Fibroblast of lung (primary cell): ENCODE measurements at regions not wholly inside any gene's neighbourhood (a gene's known extent, or its start where the extent isn't known, plus 50 kb on each side); places are given as distances from the start of the nearest gene placed in this dataset.
A peak's percentile ranks its signal among the peaks of the same experiment; 100 is the strongest.

ENCODE experiments used
- DNase-seq, 2 donors: peaks; one replicate each; pipeline versions ENCODE4 v3.0.0 to v3.0.0-alpha.2; 2010; ENCODE audit warnings: low read depth in 2 of 2
- H2AFZ ChIP-seq: 2 replicates; pipeline ENCODE4 v1.5.1; 2012; ENCODE audit warnings: low read length, control low read depth, inconsistent platforms
- H3K27ac ChIP-seq: 2 replicates; pipeline ENCODE4 v1.5.1; 2011; ENCODE audit warnings: low read length, control low read depth; ENCODE audit not compliant: insufficient read depth
- H3K27me3 ChIP-seq: 2 replicates; pipeline ENCODE4 v1.5.1; 2011; ENCODE audit warnings: mild to moderate bottlenecking, low read length; ENCODE audit not compliant: control insufficient read depth, insufficient read depth
- H3K36me3 ChIP-seq: 2 replicates; pipeline ENCODE4 v1.5.1; 2011; ENCODE audit warnings: low read length; ENCODE audit not compliant: control insufficient read depth, insufficient read depth
- H3K4me1 ChIP-seq: 2 replicates; pipeline ENCODE4 v1.5.1; 2011; ENCODE audit warnings: low read length; ENCODE audit not compliant: control insufficient read depth, insufficient read depth; ENCODE audit errors: extremely low read depth
- H3K4me2 ChIP-seq: 2 replicates; pipeline ENCODE4 v1.5.1; 2011; ENCODE audit warnings: low read length, control low read depth; ENCODE audit not compliant: insufficient read depth; ENCODE audit errors: extremely low read depth
- H3K4me3 ChIP-seq, 4 experiments: fragments of 200-600 bp in 1 of 4; sonication (generic) in 1 of 4; replicated peaks in 1 of 4; 2 replicates each; pipeline ENCODE4 v1.5.1; 2011 to 2016; ENCODE audit warnings: low read length in 4 of 4, low read depth in 3 of 4, mild to moderate bottlenecking in 3 of 4, control low read depth in 2 of 4, inconsistent platforms in 1 of 4, mixed read lengths in 1 of 4; ENCODE audit not compliant: insufficient read depth in 1 of 4; ENCODE audit errors: control extremely low read depth in 1 of 4
- H3K79me2 ChIP-seq: 2 replicates; pipeline ENCODE4 v1.5.1; 2012; ENCODE audit warnings: mild to moderate bottlenecking, low read length, inconsistent platforms; ENCODE audit not compliant: control insufficient read depth, insufficient read depth
- H3K9ac ChIP-seq: 2 replicates; pipeline ENCODE4 v1.5.1; 2011; ENCODE audit warnings: mild to moderate bottlenecking, low read length, control low read depth; ENCODE audit not compliant: insufficient read depth
- H3K9me3 ChIP-seq: 2 replicates; pipeline ENCODE4 v1.5.1; 2012; ENCODE audit warnings: low read depth, low read length; ENCODE audit not compliant: control insufficient read depth, insufficient read depth
- H4K20me1 ChIP-seq: 2 replicates; pipeline ENCODE4 v1.5.1; 2011; ENCODE audit warnings: low read length; ENCODE audit not compliant: control insufficient read depth, insufficient read depth; ENCODE audit errors: extremely low read depth
- EZH2 ChIP-seq: IDR thresholded peaks from 2 replicates; pipeline ENCODE4 v1.5.1; 2012; ENCODE audit warnings: low read length, control low read depth, mild to moderate bottlenecking; ENCODE audit errors: missing control alignments
- TF ChIP-seq, protein P1 (sequence below), 2 donors: IDR thresholded peaks in 1 of 2; conservative IDR thresholded peaks in 1 of 2; 1 replicate in 1 of 2; 2 replicates in 1 of 2; pipeline ENCODE4 v1.5.1; 2011 to 2012; ENCODE audit warnings: low read length in 2 of 2, control low read depth in 1 of 2, inconsistent platforms in 1 of 2, low read depth in 1 of 2, mild to moderate bottlenecking in 1 of 2

DNA sequence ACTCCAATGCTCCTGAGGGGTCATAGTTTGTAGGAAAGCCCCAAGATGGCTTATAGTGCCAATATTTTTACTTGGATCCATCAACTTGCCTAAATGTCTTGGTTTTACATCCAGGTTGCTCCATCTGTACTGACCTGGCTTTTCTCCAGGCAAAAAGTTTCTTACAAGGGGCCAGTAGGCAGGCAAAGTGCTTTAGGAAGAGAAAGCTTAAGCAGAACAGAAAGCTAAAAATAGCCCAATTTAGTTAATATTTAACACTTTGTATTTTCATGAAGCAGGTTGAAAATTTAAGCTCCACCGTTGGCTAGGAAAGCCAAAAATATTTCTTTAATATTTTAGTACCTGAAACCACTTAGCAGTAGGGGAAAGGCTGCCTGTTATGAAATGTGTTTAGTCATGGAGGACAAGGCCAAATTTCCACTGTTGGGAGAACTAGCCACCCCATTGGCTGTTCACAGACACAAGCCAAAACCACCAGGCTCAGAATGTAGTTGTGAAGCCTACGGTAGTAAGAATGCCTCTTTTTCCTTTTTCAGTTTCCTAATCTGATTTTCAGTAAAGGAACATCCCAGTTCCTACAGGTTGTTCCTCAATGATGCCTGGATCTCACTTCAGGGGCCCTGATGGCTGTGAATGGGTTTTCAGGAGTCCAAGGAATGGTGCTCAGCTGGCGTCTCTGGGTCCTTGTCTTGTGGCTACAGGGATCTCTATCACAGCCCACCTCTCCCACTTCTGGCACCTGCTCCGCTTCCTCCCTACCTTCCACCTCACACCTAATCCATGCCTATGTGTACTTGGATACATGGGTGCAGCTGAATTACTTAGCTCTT is 324.8 kb downstream of the PMP22 start:
- Histone ChIP-seq H3K4me2 (no peak overlapping the region), H3K27ac (no peak overlapping the region), H3K79me2 (no peaks in the 10 kb centered on the region), H3K9me3 (no peaks in the 10 kb centered on the region), H3K4me3 (no peak overlapping the region), H3K27me3 (no peaks in the 10 kb centered on the region), H3K4me1 (no peaks in the 10 kb centered on the region), H3K9ac (no peak overlapping the region), H2AFZ (no peak overlapping the region), H3K36me3 (no peaks in the 10 kb centered on the region), H4K20me1 (no peaks in the 10 kb centered on the region)
- TF ChIP-seq, protein P1, sequence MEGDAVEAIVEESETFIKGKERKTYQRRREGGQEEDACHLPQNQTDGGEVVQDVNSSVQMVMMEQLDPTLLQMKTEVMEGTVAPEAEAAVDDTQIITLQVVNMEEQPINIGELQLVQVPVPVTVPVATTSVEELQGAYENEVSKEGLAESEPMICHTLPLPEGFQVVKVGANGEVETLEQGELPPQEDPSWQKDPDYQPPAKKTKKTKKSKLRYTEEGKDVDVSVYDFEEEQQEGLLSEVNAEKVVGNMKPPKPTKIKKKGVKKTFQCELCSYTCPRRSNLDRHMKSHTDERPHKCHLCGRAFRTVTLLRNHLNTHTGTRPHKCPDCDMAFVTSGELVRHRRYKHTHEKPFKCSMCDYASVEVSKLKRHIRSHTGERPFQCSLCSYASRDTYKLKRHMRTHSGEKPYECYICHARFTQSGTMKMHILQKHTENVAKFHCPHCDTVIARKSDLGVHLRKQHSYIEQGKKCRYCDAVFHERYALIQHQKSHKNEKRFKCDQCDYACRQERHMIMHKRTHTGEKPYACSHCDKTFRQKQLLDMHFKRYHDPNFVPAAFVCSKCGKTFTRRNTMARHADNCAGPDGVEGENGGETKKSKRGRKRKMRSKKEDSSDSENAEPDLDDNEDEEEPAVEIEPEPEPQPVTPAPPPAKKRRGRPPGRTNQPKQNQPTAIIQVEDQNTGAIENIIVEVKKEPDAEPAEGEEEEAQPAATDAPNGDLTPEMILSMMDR (conservative IDR thresholded peaks at IDR 0.05 in 1 of 2, IDR thresholded peaks at IDR 0.05 in 1 of 2; ENCODE audit: low read depth in 1 of 2, low read length in 2 of 2) = no peak
- DNase-seq = peak in 1 of 2 donors; percentile 45

DNA sequence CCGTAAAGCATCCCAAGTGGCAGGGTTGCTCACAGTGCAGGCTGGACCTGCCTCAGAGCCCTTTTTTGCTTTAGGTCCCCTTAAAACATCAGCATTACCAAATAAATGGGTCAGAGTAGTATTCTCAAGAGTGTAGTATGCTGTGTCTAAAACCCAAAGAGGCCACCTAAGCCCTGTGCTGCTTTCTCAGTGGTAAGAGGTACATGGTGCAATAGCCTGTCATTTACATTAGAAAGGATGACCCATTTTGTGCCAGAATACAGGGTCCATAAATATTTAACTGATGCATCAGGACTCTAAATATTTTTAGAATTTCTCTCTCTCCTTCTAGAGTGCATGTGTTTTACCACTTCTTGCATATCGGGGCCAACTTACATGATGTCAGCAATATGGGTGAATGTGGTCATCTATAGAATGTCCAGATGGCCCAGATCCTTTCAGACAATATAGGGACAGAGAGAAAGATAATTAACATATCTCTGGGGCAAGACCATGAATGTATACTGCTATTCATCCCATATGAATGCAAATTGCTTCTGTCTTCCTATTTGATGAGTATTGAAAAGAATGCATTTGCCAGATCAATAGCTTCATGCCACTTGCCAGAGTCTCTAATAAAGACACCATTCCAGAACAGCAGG is 329.2 kb downstream of the PMP22 start:
- H3K4me3 ChIP-seq = no peak overlapping the region
- no peak overlapping the region for H3K4me2 ChIP-seq
- H3K27me3 ChIP-seq = no peaks in the 10 kb centered on the region
- no peak overlapping the region for H2AFZ ChIP-seq
- TF ChIP-seq, protein P1 (conservative IDR thresholded peaks at IDR 0.05 in 1 of 2, IDR thresholded peaks at IDR 0.05 in 1 of 2; ENCODE audit: low read depth in 1 of 2, low read length in 2 of 2) = no peak
- no peak for TF ChIP-seq EZH2
- H3K9ac ChIP-seq = no peak overlapping the region
- no peaks in the 10 kb centered on the region for H3K9me3 ChIP-seq
- H3K27ac ChIP-seq = no peak overlapping the region
- no peaks in the 10 kb centered on the region for H3K4me1 ChIP-seq
- no peaks in the 10 kb centered on the region for H3K36me3 ChIP-seq
- H3K79me2 ChIP-seq = no peaks in the 10 kb centered on the region
- DNase-seq = no peak
- H4K20me1 ChIP-seq = no peaks in the 10 kb centered on the region

DNA sequence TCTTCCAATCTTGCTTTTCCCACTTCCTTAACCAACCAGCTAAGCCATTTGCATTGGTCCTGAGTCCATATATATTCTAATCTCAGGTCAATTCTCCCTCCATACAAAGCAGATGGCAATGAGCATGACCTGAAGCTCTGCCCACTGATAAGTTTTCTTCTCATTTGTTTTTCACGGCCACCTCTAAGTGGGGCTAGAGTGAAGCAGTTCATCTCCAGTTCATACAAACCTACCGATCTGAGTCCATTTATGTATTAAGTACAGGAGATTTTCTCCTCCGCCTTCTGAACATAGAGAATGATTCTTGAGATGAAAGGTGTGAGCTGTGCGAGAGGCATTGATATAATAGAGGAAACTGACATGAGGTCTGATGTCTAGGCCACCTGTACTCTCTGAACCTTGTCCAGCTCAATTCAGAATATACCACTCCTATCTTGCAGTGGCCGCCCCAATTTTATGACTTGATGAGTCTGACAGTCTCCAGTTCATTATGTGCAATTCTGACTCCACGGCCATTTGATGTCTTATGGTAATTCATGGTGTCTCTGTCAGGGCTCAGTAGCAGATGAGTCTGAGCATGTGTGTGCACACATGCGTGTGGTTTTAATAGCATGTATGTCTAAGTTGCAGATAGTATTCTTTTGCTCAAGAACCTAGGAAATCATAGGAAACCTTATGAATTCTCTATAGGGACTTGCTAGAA is 329.8 kb downstream of the PMP22 start:
- no peaks in the 10 kb centered on the region for H3K4me1 ChIP-seq
- no peak overlapping the region for H3K4me3 ChIP-seq

More for the DNA sequence above, 329.8 kb downstream of the PMP22 start:
- TF ChIP-seq, protein P1 (conservative IDR thresholded peaks at IDR 0.05 in 1 of 2, IDR thresholded peaks at IDR 0.05 in 1 of 2; ENCODE audit: low read depth in 1 of 2, low read length in 2 of 2) = no peak
- TF ChIP-seq EZH2 = no peak
- Histone ChIP-seq H3K36me3 (no peaks in the 10 kb centered on the region), H3K79me2 (no peaks in the 10 kb centered on the region), H3K9me3 (no peaks in the 10 kb centered on the region), H3K27me3 (no peaks in the 10 kb centered on the region), H3K4me2 (no peak overlapping the region), H2AFZ (no peak overlapping the region), H3K9ac (no peak overlapping the region), H4K20me1 (no peaks in the 10 kb centered on the region), H3K27ac (no peak overlapping the region)
- no peak for DNase-seq
